ENCODE measurements at regions not wholly inside any gene's neighbourhood (a gene's known extent, or its start where the extent isn't known, plus 50 kb on each side); places are given as distances from the start of the nearest gene placed in this dataset.

DNA sequence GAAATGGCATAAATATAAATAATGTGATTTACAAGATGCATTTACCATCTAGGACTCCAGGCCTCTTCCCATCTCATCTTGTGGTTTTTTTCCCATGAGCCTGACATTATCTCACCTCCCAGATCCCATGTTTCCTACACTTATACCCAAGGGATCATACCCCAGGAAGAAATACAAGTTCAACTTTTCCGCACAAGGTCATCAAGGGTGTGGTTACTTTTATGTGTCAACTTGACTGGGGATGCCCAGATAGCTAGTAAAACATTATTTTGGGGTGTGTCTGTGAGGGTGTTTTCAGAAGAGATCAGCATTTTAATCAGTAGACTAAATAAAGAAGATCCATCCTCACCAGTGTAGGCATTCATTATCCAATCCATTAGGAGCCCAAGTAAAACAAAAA lies 176.3 kb upstream of the TNFAIP3 start:
- TF ChIP-seq, protein P1, sequence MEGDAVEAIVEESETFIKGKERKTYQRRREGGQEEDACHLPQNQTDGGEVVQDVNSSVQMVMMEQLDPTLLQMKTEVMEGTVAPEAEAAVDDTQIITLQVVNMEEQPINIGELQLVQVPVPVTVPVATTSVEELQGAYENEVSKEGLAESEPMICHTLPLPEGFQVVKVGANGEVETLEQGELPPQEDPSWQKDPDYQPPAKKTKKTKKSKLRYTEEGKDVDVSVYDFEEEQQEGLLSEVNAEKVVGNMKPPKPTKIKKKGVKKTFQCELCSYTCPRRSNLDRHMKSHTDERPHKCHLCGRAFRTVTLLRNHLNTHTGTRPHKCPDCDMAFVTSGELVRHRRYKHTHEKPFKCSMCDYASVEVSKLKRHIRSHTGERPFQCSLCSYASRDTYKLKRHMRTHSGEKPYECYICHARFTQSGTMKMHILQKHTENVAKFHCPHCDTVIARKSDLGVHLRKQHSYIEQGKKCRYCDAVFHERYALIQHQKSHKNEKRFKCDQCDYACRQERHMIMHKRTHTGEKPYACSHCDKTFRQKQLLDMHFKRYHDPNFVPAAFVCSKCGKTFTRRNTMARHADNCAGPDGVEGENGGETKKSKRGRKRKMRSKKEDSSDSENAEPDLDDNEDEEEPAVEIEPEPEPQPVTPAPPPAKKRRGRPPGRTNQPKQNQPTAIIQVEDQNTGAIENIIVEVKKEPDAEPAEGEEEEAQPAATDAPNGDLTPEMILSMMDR (IDR thresholded peaks at IDR 0.05), result no peak
- TF ChIP-seq SIN3A (IDR thresholded peaks at IDR 0.05; ENCODE audit: borderline replicate concordance, insufficient read depth, low read depth, low read length), result no peak
- TF ChIP-seq REST (IDR thresholded peaks at IDR 0.05; ENCODE audit: insufficient read depth in 1 of 2, low read depth in 2 of 2, low read length in 1 of 2), result no peak

All from Panc1 (cell line).